Fibroblast of mammary gland (primary cell): ENCODE measurements at regions not wholly inside any gene's neighbourhood (a gene's known extent, or its start where the extent isn't known, plus 50 kb on each side); places are given as distances from the start of the nearest gene placed in this dataset.

Experiments
- DNase-seq: peaks from one replicate; pipeline ENCODE4 v3.0.0-alpha.2; 2010; ENCODE audit warnings: low read depth
- H3K4me3 ChIP-seq: 2 replicates; pipeline ENCODE4 v1.5.1; 2011; ENCODE audit warnings: low read depth, mild to moderate bottlenecking, low read length, moderate library complexity; ENCODE audit not compliant: control insufficient read depth
- TF ChIP-seq, protein P1 (sequence below): conservative IDR thresholded peaks from 2 replicates; pipeline ENCODE4 v1.5.1; 2011; ENCODE audit warnings: low read depth, low read length, inconsistent platforms; ENCODE audit not compliant: control insufficient read depth, insufficient read depth

DNA sequence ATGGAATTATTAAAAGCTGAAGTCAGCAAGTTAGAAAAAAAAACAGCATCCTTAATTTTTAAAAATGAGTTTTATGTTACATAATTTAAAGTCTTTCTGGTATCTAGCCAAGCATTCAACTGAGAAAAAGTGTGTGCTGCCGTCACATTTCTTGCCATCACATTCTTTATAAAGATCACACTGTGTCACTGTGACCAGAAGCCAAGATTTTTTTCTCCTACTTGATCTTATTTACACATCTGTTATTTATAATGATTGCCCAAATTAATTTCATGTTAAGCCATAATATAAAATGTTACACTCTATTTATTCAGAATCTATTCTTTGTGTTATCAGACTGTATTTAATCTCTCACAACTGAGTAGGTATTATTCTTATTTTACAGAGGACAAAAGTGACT, 1603.7 kb downstream of the PLA2G4A start:
- TF ChIP-seq, protein P1, sequence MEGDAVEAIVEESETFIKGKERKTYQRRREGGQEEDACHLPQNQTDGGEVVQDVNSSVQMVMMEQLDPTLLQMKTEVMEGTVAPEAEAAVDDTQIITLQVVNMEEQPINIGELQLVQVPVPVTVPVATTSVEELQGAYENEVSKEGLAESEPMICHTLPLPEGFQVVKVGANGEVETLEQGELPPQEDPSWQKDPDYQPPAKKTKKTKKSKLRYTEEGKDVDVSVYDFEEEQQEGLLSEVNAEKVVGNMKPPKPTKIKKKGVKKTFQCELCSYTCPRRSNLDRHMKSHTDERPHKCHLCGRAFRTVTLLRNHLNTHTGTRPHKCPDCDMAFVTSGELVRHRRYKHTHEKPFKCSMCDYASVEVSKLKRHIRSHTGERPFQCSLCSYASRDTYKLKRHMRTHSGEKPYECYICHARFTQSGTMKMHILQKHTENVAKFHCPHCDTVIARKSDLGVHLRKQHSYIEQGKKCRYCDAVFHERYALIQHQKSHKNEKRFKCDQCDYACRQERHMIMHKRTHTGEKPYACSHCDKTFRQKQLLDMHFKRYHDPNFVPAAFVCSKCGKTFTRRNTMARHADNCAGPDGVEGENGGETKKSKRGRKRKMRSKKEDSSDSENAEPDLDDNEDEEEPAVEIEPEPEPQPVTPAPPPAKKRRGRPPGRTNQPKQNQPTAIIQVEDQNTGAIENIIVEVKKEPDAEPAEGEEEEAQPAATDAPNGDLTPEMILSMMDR, result no peak
- no peak overlapping the region for H3K4me3 ChIP-seq
- DNase-seq, result no peak

DNA sequence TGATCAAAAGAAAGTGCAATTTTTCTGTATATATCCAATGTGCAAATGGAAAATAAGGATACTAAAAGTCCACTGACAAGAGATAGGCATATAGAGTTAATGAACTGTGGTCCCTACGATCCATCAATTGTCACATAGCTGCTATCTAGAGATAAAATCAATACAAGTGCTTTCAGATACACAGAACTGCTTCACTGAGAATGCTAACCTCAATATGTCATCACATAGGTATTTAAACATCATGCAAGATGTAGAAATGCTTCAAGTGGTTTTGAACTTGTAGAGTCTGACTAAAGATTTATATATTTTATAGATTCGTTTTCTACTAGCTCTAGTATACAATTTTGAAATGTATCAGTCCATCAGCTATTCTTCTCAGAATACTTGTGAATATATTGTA, 1604.7 kb downstream of the PLA2G4A start:
- TF ChIP-seq, protein P1, result no peak
- no peak overlapping the region for H3K4me3 ChIP-seq
- DNase-seq, result peak; percentile 1

DNA sequence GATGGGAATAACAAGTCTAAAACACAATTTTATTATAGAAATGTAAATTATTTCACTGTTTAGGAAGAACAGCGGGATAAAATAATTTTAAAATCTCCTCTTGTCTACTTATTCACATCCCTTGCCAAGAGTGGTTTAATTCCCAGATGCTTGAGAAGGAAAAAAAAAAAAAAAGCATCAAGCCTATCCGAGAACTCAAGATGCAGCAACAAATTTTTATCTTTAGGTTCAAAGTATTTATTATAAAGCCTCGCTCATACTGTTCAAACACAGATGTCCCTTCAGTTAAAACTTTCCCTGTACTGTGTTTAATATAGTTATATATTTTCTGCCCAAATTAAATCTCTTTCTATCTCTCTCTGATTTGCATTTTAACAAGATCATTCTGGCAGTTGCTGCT, 1615.8 kb downstream of the PLA2G4A start:
- no peak overlapping the region for H3K4me3 ChIP-seq
- TF ChIP-seq, protein P1, result no peak

DNA sequence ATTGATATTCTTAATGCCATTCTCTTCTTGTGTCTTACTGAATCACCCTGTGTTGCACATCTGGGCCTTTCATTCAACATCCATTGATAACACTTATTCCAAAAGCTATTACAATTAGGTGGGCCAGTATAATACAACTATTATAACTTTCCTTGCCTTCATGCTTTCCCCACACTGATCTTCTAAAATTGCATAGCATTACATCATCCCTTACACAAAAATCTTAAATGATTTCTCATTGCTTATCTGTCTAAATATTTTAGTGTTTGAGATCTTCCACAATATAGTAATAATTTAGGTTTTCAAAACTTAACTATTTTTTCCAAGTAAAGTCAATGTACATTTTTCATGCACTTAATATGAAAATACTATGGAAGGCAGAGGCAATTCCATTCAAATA, 1634.1 kb downstream of the PLA2G4A start:
- no peak overlapping the region for H3K4me3 ChIP-seq
- TF ChIP-seq, protein P1, result no peak
- DNase-seq, result no peak

More for the DNA sequence above, 1615.8 kb downstream of the PLA2G4A start:
- no peak for DNase-seq

DNA sequence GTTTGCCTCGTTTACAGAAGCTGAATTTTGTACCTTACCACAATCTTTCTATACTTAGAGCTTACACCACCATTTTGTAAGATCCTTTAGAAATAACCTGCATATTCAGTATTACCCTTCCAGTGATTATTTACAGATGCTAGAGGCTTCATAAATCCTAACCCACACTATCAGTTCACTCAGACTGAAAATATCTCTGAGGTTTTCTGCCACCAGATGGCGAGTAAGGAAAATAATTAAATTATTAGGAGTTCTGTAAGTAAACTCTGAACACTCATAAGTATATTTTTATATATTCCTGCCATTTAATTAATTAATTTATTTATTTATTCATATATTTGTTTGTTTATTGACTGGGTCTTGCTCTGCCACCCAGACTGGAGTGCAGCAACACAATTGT, 1635.2 kb downstream of the PLA2G4A start:
- no peak for DNase-seq
- H3K4me3 ChIP-seq, result no peak overlapping the region
- TF ChIP-seq, protein P1, result no peak

DNA sequence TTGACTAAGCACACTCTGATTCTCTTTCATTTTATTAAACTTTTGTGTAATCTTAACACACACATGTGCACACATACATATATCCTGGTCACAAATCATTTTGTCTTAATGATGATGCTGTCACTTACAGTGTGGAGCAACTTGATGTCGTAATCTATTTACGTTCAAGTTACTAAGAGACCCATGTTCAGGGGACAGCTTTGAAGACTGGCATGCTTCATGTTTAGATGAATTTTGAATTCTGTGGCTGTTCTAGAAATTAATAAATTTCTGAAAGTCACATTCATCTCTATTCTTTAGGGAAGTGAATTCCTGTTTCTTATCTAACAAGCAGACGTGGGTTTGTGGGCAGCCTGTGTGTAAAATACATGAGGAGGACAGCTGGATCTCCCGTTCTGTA, 1637.8 kb downstream of the PLA2G4A start:
- DNase-seq, result no peak
- TF ChIP-seq, protein P1, result no peak
- no peak overlapping the region for H3K4me3 ChIP-seq

DNA sequence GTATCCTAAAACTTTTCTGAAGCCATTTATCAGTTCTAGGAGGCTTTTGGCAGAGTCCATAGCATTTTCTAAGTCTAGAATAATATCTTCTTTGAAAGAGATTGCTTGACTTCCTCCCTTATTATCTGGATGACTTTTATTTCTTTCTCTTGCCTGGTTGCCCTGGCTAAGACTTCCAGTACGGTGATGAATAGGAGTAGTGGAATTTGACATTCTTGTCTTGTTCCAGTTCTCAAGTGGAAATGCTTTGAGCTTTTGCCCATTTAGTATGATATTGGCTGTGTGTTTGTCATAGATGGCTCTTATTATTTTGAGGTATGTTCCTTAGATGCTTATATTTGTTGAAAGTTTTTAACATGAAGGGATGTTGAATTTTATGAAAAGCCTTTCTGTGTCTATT, 1647.9 kb downstream of the PLA2G4A start:
- TF ChIP-seq, protein P1, result no peak
- no peak overlapping the region for H3K4me3 ChIP-seq
- DNase-seq, result no peak
